ENCODE measurements at regions not wholly inside any gene's neighbourhood (a gene's known extent, or its start where the extent isn't known, plus 50 kb on each side); places are given as distances from the start of the nearest gene placed in this dataset.

- Mint-ChIP-seq H3K27me3 (ENCODE audit: low read depth) (peaks cover 72% of the 10 kb centered on the region), H3K4me3 (no peak overlapping the region)
- CTCF ChIA-PET = interaction anchor here (0.8 kb wide), 1 partner anchor 27 kb away, joined by 3 read pairs; no protein-coding TSS in a partner anchor
Observed at GRCh38 chr5:166369346-166369745, 1922.1 kb upstream of the WWC1 start.

More at GRCh38 chr5:166369346-166369745, 1922.1 kb upstream of the WWC1 start:
- POLR2A ChIA-PET = no interaction called here
- H3K4me1 Mint-ChIP-seq = peaks cover 14% of the 10 kb centered on the region
- DNase-seq (ENCODE audit: low spot score) (no peak), ATAC-seq (no peak)
- TF ChIP-seq ZNF425 (CRISPR knock-in tag; conservative IDR thresholded peaks at IDR 0.05) (no peak), CDX4 (CRISPR knock-in tag; IDR thresholded peaks at IDR 0.05; ENCODE audit: borderline replicate concordance) (no peak), NR3C1 (CRISPR knock-in tag; conservative IDR thresholded peaks at IDR 0.05; ENCODE audit: low read depth) (no peak), NR1H2 (CRISPR knock-in tag; IDR thresholded peaks at IDR 0.05) (no peak), GTF2I (CRISPR knock-in tag; conservative IDR thresholded peaks at IDR 0.05) (no peak), ZSCAN18 (CRISPR knock-in tag; IDR thresholded peaks at IDR 0.05) (no peak), NFE2L1 (CRISPR knock-in tag; IDR thresholded peaks at IDR 0.05) (no peak), OVOL2 (CRISPR knock-in tag; IDR thresholded peaks at IDR 0.05; ENCODE audit: borderline replicate concordance) (no peak), RORB (CRISPR knock-in tag; IDR thresholded peaks at IDR 0.05) (no peak), ZMAT4 (CRISPR knock-in tag; IDR thresholded peaks at IDR 0.05) (no peak), NR2C2 (CRISPR knock-in tag; IDR thresholded peaks at IDR 0.05) (no peak), ESRRA (CRISPR knock-in tag; IDR thresholded peaks at IDR 0.05; ENCODE audit: borderline replicate concordance) (no peak), AR (CRISPR knock-in tag; IDR thresholded peaks at IDR 0.05) (no peak), ATF1 (CRISPR knock-in tag; IDR thresholded peaks at IDR 0.05) (no peak), ZNF263 (CRISPR knock-in tag; IDR thresholded peaks at IDR 0.05; ENCODE audit: low read depth) (no peak)
- TF ChIP-seq, protein P1, sequence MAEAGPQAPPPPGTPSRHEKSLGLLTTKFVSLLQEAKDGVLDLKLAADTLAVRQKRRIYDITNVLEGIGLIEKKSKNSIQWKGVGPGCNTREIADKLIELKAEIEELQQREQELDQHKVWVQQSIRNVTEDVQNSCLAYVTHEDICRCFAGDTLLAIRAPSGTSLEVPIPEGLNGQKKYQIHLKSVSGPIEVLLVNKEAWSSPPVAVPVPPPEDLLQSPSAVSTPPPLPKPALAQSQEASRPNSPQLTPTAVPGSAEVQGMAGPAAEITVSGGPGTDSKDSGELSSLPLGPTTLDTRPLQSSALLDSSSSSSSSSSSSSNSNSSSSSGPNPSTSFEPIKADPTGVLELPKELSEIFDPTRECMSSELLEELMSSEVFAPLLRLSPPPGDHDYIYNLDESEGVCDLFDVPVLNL (CRISPR knock-in tag; IDR thresholded peaks at IDR 0.05; ENCODE audit: borderline replicate concordance, low read depth) = no peak
- TF ChIP-seq, protein P2, sequence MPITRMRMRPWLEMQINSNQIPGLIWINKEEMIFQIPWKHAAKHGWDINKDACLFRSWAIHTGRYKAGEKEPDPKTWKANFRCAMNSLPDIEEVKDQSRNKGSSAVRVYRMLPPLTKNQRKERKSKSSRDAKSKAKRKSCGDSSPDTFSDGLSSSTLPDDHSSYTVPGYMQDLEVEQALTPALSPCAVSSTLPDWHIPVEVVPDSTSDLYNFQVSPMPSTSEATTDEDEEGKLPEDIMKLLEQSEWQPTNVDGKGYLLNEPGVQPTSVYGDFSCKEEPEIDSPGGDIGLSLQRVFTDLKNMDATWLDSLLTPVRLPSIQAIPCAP (CRISPR knock-in tag; IDR thresholded peaks at IDR 0.05) = no peak
- TF ChIP-seq, protein P3, sequence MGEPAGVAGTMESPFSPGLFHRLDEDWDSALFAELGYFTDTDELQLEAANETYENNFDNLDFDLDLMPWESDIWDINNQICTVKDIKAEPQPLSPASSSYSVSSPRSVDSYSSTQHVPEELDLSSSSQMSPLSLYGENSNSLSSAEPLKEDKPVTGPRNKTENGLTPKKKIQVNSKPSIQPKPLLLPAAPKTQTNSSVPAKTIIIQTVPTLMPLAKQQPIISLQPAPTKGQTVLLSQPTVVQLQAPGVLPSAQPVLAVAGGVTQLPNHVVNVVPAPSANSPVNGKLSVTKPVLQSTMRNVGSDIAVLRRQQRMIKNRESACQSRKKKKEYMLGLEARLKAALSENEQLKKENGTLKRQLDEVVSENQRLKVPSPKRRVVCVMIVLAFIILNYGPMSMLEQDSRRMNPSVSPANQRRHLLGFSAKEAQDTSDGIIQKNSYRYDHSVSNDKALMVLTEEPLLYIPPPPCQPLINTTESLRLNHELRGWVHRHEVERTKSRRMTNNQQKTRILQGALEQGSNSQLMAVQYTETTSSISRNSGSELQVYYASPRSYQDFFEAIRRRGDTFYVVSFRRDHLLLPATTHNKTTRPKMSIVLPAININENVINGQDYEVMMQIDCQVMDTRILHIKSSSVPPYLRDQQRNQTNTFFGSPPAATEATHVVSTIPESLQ (CRISPR knock-in tag; IDR thresholded peaks at IDR 0.05) = no peak
- no peak overlapping the region for H3K27ac Mint-ChIP-seq
- no peaks in the 10 kb centered on the region for H3K9me3 Mint-ChIP-seq
- H3K36me3 Mint-ChIP-seq = no peaks in the 10 kb centered on the region
